AG04450 (cell line): ENCODE measurements at regions not wholly inside any gene's neighbourhood (a gene's known extent, or its start where the extent isn't known, plus 50 kb on each side); places are given as distances from the start of the nearest gene placed in this dataset.
"Not testable (repeated sequence)": the region's sequence is repeated elsewhere in the genome, so short reads cannot be mapped to it uniquely, and the experiment has no call there.

Experiments used
- CTCF ChIA-PET: fragments of 300-600, 350-600 bp; formaldehyde crosslinking; extraction: SDS; loops from one replicate; lab custom pipeline; 2022; ENCODE audit warnings: antibody characterized with exemption, inconsistent platforms; lab: Charles Lee
- POLR2A ChIA-PET: fragments of 350-600 bp; formaldehyde crosslinking; extraction: SDS; loops from one replicate; lab custom pipeline; 2021; ENCODE audit warnings: antibody characterized with exemption, inconsistent platforms; lab: Yijun Ruan, JAX
- DNase-seq: peaks from one replicate; pipeline ENCODE4 v3.0.0-alpha.2; 2011; ENCODE audit warnings: low read depth, low spot score
- H3K27ac ChIP-seq: one replicate; pipeline ENCODE4 v1.5.1; 2012; ENCODE audit warnings: low read depth, low read length, control low read depth
- H3K27me3 ChIP-seq: one replicate; pipeline ENCODE4 v1.6.0; 2012; ENCODE audit warnings: low read length; ENCODE audit not compliant: control insufficient read depth, insufficient read depth
- H3K4me3 ChIP-seq: 2 replicates; pipeline ENCODE4 v1.5.1; 2011; ENCODE audit warnings: mild to moderate bottlenecking, low read depth, low read length, control low read depth
- H3K9me3 ChIP-seq: 2 replicates; pipeline ENCODE4 v1.5.1; 2012; ENCODE audit warnings: low read length; ENCODE audit not compliant: control insufficient read depth, insufficient read depth
- TF ChIP-seq, protein P1 (sequence below): IDR thresholded peaks from 2 replicates; pipeline ENCODE4 v1.5.1; 2011; ENCODE audit warnings: low read depth, low read length, control low read depth, inconsistent platforms

DNA sequence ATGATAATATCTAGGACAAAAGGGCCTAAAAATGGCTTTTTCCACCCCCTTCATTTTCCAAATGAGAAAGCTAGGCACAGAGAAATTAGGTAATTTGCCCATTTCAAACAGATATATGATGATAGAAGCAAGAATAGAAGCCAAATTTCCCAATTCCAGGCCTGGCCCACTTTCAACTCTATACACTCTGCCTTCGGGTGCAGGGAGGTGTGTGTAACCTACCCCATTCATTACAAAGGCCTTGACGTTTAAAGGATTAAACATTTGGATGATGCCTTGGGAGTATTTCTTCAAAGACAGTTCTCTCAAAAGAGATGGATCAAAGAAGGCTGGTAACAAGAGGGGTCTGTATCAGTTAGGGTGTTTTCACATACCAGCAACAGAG, 134.1 kb downstream of the CCDC34 start:
- Histone ChIP-seq H3K4me3 (no peak overlapping the region), H3K27me3 (no peaks in the 10 kb centered on the region), H3K27ac (no peak overlapping the region), H3K9me3 (no peaks in the 10 kb centered on the region)
- TF ChIP-seq, protein P1, sequence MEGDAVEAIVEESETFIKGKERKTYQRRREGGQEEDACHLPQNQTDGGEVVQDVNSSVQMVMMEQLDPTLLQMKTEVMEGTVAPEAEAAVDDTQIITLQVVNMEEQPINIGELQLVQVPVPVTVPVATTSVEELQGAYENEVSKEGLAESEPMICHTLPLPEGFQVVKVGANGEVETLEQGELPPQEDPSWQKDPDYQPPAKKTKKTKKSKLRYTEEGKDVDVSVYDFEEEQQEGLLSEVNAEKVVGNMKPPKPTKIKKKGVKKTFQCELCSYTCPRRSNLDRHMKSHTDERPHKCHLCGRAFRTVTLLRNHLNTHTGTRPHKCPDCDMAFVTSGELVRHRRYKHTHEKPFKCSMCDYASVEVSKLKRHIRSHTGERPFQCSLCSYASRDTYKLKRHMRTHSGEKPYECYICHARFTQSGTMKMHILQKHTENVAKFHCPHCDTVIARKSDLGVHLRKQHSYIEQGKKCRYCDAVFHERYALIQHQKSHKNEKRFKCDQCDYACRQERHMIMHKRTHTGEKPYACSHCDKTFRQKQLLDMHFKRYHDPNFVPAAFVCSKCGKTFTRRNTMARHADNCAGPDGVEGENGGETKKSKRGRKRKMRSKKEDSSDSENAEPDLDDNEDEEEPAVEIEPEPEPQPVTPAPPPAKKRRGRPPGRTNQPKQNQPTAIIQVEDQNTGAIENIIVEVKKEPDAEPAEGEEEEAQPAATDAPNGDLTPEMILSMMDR, result no peak
- no peak for DNase-seq
- ChIA-PET CTCF (interaction anchor here (1.4 kb wide), 1 partner anchor 257 kb away, joined by 3 read pairs; no protein-coding TSS in a partner anchor), POLR2A (no interaction called here)

DNA sequence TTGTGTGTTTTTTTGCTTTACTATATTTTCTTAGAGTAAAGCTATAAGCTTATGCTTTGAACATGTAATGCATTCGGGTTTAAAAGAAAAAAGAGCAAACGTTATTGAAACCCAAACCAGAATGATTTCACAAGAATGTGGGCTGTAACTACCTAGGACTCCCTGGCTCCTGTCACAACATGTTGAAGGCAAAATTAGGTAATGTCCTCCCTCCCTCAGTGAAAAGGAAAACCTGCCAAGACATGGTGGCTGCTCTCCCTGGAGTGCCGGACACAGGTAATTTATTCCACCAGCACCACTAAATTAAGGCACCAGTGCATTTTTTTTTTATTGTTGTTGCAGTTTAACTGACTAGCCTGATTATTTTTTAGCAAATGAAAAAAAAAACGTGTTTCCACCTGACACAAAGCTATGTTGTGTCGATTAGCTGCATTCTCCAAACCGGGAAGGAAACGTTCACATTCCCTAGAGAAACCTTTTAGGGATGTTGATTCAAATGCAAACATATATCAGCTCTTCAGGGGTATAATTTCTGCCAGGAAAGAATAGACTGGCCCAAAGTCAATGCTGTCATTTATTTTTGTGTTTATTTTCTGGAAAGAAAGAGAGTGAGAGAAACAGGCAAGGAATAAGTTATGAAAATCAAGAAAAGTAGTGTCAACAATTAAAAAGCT, 134.6 kb downstream of the CCDC34 start:
- CTCF ChIA-PET, result interaction anchor here (1.4 kb wide), 1 partner anchor 258 kb away, joined by 3 read pairs; no protein-coding TSS in a partner anchor

DNA sequence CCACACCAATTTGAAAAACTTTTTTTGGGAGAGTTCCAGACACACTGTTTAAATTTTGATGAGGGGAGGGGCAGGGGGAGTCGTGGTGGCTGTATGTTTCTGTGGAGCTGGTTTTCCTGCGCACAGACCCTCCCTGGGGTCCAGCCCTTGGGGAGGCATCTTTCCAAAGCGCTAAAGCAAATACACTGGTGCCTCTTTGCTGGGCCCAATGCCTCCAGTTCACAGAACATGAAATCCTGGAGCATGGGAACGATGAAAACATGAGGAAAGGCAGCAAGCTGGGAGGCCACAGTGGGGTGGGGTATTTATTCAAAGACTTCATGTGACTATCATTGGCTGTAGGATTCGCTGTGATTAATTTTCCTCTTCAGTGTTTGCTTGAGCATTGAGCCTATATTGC, 135.3 kb downstream of the CCDC34 start:
- DNase-seq, result no peak
- TF ChIP-seq, protein P1, result no peak
- no peak overlapping the region for H3K4me3 ChIP-seq
- no peaks in the 10 kb centered on the region for H3K27me3 ChIP-seq
- CTCF ChIA-PET, result interaction anchor here (1.4 kb wide), 1 partner anchor 258 kb away, joined by 3 read pairs; no protein-coding TSS in a partner anchor
- POLR2A ChIA-PET, result no interaction called here
- no peak overlapping the region for H3K27ac ChIP-seq
- no peaks in the 10 kb centered on the region for H3K9me3 ChIP-seq

More for the DNA sequence above, 134.6 kb downstream of the CCDC34 start:
- TF ChIP-seq, protein P1, result no peak
- H3K4me3 ChIP-seq, result no peak overlapping the region
- no peak for DNase-seq
- H3K27ac ChIP-seq, result no peak overlapping the region
- POLR2A ChIA-PET, result no interaction called here
- no peaks in the 10 kb centered on the region for H3K9me3 ChIP-seq
- no peaks in the 10 kb centered on the region for H3K27me3 ChIP-seq

DNA sequence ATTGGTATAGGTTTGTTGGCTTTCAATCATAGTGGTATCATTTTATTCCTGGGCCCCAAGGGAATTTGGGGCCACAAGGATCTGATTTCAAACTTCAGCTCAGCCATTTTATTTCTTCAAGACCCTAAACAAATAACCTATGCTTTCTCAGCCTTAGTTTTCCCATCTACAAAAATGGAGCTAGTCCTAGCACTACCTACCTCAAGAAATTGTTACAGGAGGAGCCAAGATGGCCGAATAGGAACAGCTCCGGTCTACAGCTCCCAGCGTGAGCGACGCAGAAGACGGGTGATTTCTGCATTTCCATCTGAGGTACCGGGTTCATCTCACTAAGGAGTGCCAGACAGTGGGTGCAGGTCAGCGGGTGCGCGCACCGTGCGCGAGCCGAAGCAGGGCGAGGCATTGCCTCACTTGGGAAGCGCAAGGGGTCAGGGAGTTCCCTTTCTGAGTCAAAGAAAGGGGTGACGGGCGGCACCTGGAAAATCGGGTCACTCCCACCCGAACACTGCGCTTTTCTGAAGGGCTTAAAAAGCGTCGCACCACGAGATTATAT, 143.5 kb downstream of the CCDC34 start:
- H3K27ac ChIP-seq, CTCF ChIA-PET, POLR2A ChIA-PET: not testable (repeated sequence)

DNA sequence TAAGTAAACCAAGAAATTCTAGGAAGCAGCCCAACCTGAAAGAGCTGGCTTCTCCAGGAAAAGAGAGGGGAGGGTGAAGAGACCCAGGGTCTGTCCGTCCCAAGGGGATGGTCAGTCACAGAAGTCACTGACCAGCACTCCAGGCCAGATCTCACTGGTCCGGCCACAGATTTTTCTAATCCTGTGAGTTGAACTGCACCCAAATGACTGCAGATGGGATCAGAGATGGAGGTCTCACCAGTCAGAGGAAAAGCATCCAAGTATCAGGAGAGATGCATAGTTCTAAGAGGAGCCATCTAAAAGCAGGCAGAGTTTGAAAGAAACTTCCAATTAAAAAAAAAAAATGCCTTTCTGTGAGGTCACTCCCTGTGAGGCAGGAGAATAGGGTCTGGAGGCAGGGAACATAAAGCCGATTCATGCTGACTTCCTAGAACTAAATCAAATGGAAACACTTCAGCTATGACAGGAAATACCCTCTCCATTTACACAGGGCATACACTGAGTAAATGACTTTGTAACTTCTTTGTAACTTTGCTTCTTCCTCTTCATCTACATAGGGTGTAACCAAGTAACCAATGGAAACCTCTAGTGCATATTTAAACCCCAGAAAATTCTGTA, 144.5 kb downstream of the CCDC34 start:
- H3K27ac ChIP-seq, result peak overlapping the region; percentile 91
- no peaks in the 10 kb centered on the region for H3K9me3 ChIP-seq
- DNase-seq, result peak; percentile 71
- POLR2A ChIA-PET, result interaction anchor here (1.2 kb wide), 1 partner anchor 9 kb away, joined by 3 read pairs; no protein-coding TSS in a partner anchor
- no peaks in the 10 kb centered on the region for H3K27me3 ChIP-seq
- TF ChIP-seq, protein P1, result no peak
- H3K4me3 ChIP-seq, result no peak overlapping the region
- CTCF ChIA-PET, result interaction anchor here (1.1 to 3.8 kb wide), 3 partner anchors 78 to 280 kb away, joined by 4 to 18 read pairs (median 4); no protein-coding TSS in a partner anchor

More for the DNA sequence above, 143.5 kb downstream of the CCDC34 start:
- H3K4me3 ChIP-seq, H3K9me3 ChIP-seq, H3K27me3 ChIP-seq, DNase-seq: not testable (repeated sequence)
